Activated CD8-positive, alpha-beta T cell treated with anti-CD3 and anti-CD28 coated beads for 36 hours (primary cell): ENCODE measurements at regions not wholly inside any gene's neighbourhood (a gene's known extent, or its start where the extent isn't known, plus 50 kb on each side); places are given as distances from the start of the nearest gene placed in this dataset.

Source experiments
- ATAC-seq: fragments of 200-7000 bp; cut with Tn5 transposase; one replicate; pipeline ENCODE4 v1.10.0; 2021; ENCODE audit warnings: mild to moderate bottlenecking, moderate library complexity
- CTCF ChIA-PET: fragments of 350-600 bp; sonication (Branson Sonifier 250); formaldehyde crosslinking; loops from one replicate; lab custom pipeline; 2021; ENCODE audit warnings: antibody characterized with exemption; lab: Charles Lee
- POLR2A ChIA-PET: fragments of 350-600 bp; sonication (Branson Sonifier 250); formaldehyde crosslinking; loops from one replicate; lab custom pipeline; 2021; ENCODE audit warnings: antibody characterized with exemption; lab: Charles Lee
- DNase-seq: peaks from one replicate; pipeline ENCODE4 v3.0.0-alpha.2; 2020
- H3K27ac Mint-ChIP-seq: one replicate; pipeline ENCODE4 v1.8.0; 2021; ENCODE audit warnings: mild to moderate bottlenecking, mixed read lengths
- H3K27me3 Mint-ChIP-seq: one replicate; pipeline ENCODE4 v1.8.0; 2021; ENCODE audit warnings: mixed read lengths
- H3K36me3 Mint-ChIP-seq: one replicate; pipeline ENCODE4 v1.8.0; 2021; ENCODE audit warnings: low read depth, mixed read lengths
- H3K4me1 Mint-ChIP-seq: one replicate; pipeline ENCODE4 v1.8.0; 2021; ENCODE audit warnings: low read depth, mixed read lengths
- H3K4me3 Mint-ChIP-seq: one replicate; pipeline ENCODE4 v1.8.0; 2021; ENCODE audit warnings: mild to moderate bottlenecking, moderate library complexity, mixed read lengths
- H3K9me3 Mint-ChIP-seq: one replicate; pipeline ENCODE4 v1.8.0; 2021; ENCODE audit warnings: mixed read lengths
- intact Hi-C: fragments of 100-400 bp; cut with micrococcal nuclease; formaldehyde crosslinking; loops from one replicate; pipeline ENCODE4 v1.10.0; 2022
- TF ChIP-seq, protein P1 (sequence below): fragments of 200-600 bp; IDR thresholded peaks from one replicate; pipeline ENCODE4 v1.8.0; 2022; ENCODE audit warnings: antibody characterized with exemption, mild to moderate bottlenecking

- H3K9me3 Mint-ChIP-seq, result peaks cover 3% of the 10 kb centered on the region
- no peak for ATAC-seq
- H3K27ac Mint-ChIP-seq, result no peak overlapping the region
- TF ChIP-seq, protein P1, sequence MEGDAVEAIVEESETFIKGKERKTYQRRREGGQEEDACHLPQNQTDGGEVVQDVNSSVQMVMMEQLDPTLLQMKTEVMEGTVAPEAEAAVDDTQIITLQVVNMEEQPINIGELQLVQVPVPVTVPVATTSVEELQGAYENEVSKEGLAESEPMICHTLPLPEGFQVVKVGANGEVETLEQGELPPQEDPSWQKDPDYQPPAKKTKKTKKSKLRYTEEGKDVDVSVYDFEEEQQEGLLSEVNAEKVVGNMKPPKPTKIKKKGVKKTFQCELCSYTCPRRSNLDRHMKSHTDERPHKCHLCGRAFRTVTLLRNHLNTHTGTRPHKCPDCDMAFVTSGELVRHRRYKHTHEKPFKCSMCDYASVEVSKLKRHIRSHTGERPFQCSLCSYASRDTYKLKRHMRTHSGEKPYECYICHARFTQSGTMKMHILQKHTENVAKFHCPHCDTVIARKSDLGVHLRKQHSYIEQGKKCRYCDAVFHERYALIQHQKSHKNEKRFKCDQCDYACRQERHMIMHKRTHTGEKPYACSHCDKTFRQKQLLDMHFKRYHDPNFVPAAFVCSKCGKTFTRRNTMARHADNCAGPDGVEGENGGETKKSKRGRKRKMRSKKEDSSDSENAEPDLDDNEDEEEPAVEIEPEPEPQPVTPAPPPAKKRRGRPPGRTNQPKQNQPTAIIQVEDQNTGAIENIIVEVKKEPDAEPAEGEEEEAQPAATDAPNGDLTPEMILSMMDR, result no peak
- CTCF ChIA-PET, result no interaction called here
- intact Hi-C loops, result no loop called here
- no peak for DNase-seq
- POLR2A ChIA-PET, result no interaction called here
- H3K4me3 Mint-ChIP-seq, result no peak overlapping the region
- H3K36me3 Mint-ChIP-seq, result no peaks in the 10 kb centered on the region
- H3K4me1 Mint-ChIP-seq, result no peaks in the 10 kb centered on the region
- no peaks in the 10 kb centered on the region for H3K27me3 Mint-ChIP-seq
Measured at GRCh38 chr4:59960143-59960542, 1240.0 kb upstream of the ADGRL3 start.

DNA sequence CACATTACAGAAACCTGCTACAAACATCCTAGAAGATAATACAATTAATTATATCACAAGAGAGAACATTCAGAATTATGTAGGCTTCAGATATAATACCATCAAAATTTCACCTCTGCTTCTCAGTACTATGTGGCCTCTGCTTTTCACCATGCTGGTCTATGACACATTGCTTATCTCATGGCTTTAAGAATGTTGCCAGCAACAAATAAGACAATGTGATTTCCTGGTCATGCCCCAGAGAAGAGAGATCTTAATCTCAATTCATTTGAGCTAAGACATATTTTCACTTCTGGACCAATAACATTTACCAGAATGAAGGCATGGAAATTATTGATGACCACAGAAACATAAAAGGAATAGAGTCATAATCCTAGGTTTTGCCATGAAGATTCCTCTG is 1233.4 kb upstream of the ADGRL3 start:
- DNase-seq (no peak), ATAC-seq (no peak)
- ChIA-PET POLR2A (no interaction called here), CTCF (no interaction called here)
- no peak overlapping the region for H3K4me3 Mint-ChIP-seq
- peaks cover 15% of the 10 kb centered on the region for H3K9me3 Mint-ChIP-seq
- no peak overlapping the region for H3K27ac Mint-ChIP-seq
- no peaks in the 10 kb centered on the region for H3K27me3 Mint-ChIP-seq
- intact Hi-C loops, result no loop called here
- TF ChIP-seq, protein P1, result no peak
- H3K36me3 Mint-ChIP-seq, result no peaks in the 10 kb centered on the region
- H3K4me1 Mint-ChIP-seq, result no peaks in the 10 kb centered on the region

DNA sequence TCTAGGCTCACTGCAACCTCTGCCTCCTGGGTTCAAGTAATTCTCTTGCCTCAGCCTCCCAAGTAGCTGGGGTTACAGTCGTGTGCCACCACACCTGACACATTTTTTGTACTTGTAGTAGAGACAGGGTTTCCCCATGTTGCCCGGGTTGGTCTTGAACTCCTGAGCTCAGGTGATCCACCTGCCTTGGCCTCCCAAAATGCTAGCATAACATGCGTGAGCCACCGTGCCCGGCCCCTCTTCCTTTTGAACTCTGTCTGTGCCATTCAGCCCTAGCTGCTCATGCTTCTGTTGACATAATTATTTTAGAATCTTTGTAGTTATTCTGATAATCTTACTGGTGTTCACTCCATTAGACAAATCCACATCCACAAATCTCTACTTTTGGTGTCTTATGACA is 1231.3 kb upstream of the ADGRL3 start:
- Mint-ChIP-seq H3K4me1 (no peaks in the 10 kb centered on the region), H3K36me3 (no peaks in the 10 kb centered on the region), H3K27me3 (no peaks in the 10 kb centered on the region), H3K4me3 (no peak overlapping the region), H3K27ac (no peak overlapping the region), H3K9me3 (peaks cover 15% of the 10 kb centered on the region)
- intact Hi-C loops, result no loop called here
- DNase-seq (no peak), ATAC-seq (no peak)
- ChIA-PET CTCF (no interaction called here), POLR2A (no interaction called here)
- TF ChIP-seq, protein P1, result no peak

- ChIA-PET CTCF (no interaction called here), POLR2A (no interaction called here)
- Mint-ChIP-seq H3K27ac (no peak overlapping the region), H3K4me1 (no peaks in the 10 kb centered on the region), H3K27me3 (no peaks in the 10 kb centered on the region), H3K4me3 (no peak overlapping the region), H3K9me3 (peaks cover 16% of the 10 kb centered on the region), H3K36me3 (no peaks in the 10 kb centered on the region)
- intact Hi-C loops, result no loop called here
- ATAC-seq, result no peak
- TF ChIP-seq, protein P1, result no peak
- DNase-seq, result no peak
Measured at GRCh38 chr4:59969909-59970308, 1230.2 kb upstream of the ADGRL3 start.

DNA sequence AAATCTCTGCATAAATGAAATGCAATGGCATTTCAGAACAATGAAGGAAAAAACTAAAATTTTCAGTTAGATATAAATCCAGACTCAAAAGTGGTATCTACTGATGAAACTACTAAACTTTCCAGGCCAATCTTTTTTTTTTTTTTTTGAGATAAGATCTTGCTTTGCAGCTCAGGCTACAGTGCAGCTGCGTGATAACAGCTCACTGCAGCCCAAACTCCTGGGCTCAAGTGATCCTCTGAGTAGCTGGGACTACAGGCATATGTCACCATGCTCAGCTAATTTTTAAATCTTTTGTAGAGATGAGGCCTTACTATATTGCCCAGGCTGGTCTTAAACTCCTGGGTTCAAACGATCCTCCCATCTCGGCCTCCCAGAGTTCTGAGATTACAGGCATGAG is 1228.2 kb upstream of the ADGRL3 start:
- Mint-ChIP-seq H3K27me3 (no peaks in the 10 kb centered on the region), H3K4me1 (no peaks in the 10 kb centered on the region), H3K9me3 (peaks cover 16% of the 10 kb centered on the region), H3K27ac (no peak overlapping the region), H3K4me3 (no peak overlapping the region), H3K36me3 (no peaks in the 10 kb centered on the region)
- DNase-seq (no peak), ATAC-seq (no peak)
- TF ChIP-seq, protein P1, result no peak
- ChIA-PET POLR2A (no interaction called here), CTCF (no interaction called here)
- intact Hi-C loops, result no loop called here
